Left ventricle myocardium inferior (tissue), 1 donor: ENCODE measurements at regions not wholly inside any gene's neighbourhood (a gene's known extent, or its start where the extent isn't known, plus 50 kb on each side); places are given as distances from the start of the nearest gene placed in this dataset.

ENCODE experiments used
- DNase-seq: peaks from one replicate; pipeline ENCODE4 v3.0.0-alpha.2; 2020
- H3K27ac ChIP-seq: fragments of 200-600 bp; replicated peaks from 2 replicates; pipeline ENCODE4 v1.8.0; 2021
- H3K27me3 ChIP-seq: fragments of 200-600 bp; 2 replicates; pipeline ENCODE4 v1.8.0; 2021; ENCODE audit warnings: low read depth
- H3K36me3 ChIP-seq: fragments of 200-600 bp; 2 replicates; pipeline ENCODE4 v1.8.0; 2021
- H3K4me1 ChIP-seq: fragments of 200-600 bp; 2 replicates; pipeline ENCODE4 v1.8.0; 2021
- H3K4me3 ChIP-seq: fragments of 200-600 bp; 2 replicates; pipeline ENCODE4 v1.8.0; 2021; ENCODE audit warnings: mild to moderate bottlenecking, moderate library complexity
- H3K9me3 ChIP-seq: fragments of 200-600 bp; replicated peaks from 2 replicates; pipeline ENCODE4 v1.8.0; 2021
- intact Hi-C: fragments of 100-400 bp; cut with micrococcal nuclease; formaldehyde crosslinking; loops from one replicate; pipeline ENCODE4 v1.11.0; 2022
- TF ChIP-seq, protein P1 (sequence below): fragments of 200-600 bp; IDR thresholded peaks from 2 replicates; pipeline ENCODE4 v1.8.0; 2021; ENCODE audit warnings: antibody characterized with exemption, mild to moderate bottlenecking, borderline replicate concordance
- donor health status: DM: no; HTN: yes; CAD: no; lungs with severe emphysema.

DNA sequence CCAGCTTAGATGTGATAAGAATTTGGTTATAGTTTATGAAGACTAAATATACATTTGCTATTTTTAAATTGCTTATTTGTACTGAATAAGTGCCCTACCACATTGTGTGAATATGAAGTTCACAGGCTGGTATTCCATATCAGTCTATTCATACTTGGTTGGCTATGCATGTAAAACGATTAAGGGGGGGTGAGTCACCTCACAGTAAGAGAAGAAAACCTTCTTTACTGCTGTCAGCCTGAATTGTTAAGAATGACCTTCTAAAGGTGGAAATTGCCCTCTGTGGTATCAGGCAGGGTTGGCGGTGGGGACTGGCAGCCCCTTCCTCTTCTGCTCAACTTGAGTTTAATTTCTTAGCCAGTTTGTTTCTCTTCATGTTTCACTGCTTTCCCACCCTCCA is 127.0 kb upstream of the RPS23 start:
- Histone ChIP-seq H3K36me3 (no peaks in the 10 kb centered on the region), H3K4me3 (no peak overlapping the region), H3K27ac (no peak overlapping the region), H3K9me3 (peaks cover 18% of the 10 kb centered on the region), H3K4me1 (no peaks in the 10 kb centered on the region), H3K27me3 (no peaks in the 10 kb centered on the region)
- no peak for DNase-seq
- intact Hi-C loops: no loop called here
- TF ChIP-seq, protein P1, sequence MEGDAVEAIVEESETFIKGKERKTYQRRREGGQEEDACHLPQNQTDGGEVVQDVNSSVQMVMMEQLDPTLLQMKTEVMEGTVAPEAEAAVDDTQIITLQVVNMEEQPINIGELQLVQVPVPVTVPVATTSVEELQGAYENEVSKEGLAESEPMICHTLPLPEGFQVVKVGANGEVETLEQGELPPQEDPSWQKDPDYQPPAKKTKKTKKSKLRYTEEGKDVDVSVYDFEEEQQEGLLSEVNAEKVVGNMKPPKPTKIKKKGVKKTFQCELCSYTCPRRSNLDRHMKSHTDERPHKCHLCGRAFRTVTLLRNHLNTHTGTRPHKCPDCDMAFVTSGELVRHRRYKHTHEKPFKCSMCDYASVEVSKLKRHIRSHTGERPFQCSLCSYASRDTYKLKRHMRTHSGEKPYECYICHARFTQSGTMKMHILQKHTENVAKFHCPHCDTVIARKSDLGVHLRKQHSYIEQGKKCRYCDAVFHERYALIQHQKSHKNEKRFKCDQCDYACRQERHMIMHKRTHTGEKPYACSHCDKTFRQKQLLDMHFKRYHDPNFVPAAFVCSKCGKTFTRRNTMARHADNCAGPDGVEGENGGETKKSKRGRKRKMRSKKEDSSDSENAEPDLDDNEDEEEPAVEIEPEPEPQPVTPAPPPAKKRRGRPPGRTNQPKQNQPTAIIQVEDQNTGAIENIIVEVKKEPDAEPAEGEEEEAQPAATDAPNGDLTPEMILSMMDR: no peak

DNA sequence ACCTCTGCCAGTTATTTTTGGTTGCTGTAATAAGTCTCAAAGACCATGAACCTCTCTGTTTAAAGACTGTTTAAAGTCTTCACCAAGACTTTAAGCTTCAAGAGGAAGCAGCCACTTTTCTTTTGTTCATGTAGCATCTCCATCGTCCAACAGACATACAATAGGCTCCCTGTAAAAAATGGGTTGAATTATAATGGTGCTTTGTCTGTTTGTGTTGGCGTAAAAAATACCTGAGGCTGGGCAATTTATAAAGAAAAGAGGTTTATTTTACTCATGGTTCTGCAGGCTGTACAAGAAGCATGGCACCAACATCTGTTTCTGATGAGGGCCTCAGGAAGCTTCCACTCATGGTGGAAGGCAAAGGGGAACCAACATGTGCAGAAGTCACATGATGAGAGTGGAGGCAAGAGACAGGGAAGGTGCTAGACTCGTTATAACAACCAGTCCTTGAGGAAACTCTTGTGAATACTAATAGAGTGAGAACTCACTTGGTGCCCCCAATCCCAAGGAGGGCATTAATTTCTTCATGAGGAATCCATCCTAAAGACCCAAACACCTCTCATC is 126.3 kb upstream of the RPS23 start:
- intact Hi-C loops: no loop called here
- peaks cover 18% of the 10 kb centered on the region for H3K9me3 ChIP-seq
- no peak overlapping the region for H3K27ac ChIP-seq

DNA sequence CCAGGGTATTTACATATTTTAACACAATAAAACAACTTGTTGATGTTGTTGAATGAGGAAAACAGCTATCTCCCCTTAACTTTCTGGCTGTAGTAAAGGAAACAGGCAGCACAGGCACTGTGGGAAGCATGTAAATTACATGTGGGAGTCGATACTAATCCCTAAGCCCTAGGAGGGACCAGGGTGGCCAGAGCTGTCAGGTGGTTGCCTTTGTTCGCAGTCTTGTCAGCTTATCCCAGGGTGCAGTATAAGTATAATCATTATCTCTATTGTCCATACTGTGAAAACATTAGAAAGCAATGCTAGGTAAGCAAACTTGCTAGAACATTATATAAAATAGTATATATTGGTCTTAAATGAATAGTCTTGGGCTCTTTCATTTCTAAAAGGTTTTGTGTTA is 125.6 kb upstream of the RPS23 start:
- Histone ChIP-seq H3K4me3 (no peak overlapping the region), H3K4me1 (no peaks in the 10 kb centered on the region), H3K9me3 (peaks cover 18% of the 10 kb centered on the region), H3K36me3 (no peaks in the 10 kb centered on the region), H3K27me3 (no peaks in the 10 kb centered on the region), H3K27ac (no peak overlapping the region)
- DNase-seq: no peak
- TF ChIP-seq, protein P1: no peak
- intact Hi-C loops: no loop called here

More for the DNA sequence above, 126.3 kb upstream of the RPS23 start:
- Histone ChIP-seq H3K36me3 (no peaks in the 10 kb centered on the region), H3K4me3 (no peak overlapping the region), H3K4me1 (no peaks in the 10 kb centered on the region), H3K27me3 (no peaks in the 10 kb centered on the region)
- no peak for DNase-seq
- TF ChIP-seq, protein P1: no peak

DNA sequence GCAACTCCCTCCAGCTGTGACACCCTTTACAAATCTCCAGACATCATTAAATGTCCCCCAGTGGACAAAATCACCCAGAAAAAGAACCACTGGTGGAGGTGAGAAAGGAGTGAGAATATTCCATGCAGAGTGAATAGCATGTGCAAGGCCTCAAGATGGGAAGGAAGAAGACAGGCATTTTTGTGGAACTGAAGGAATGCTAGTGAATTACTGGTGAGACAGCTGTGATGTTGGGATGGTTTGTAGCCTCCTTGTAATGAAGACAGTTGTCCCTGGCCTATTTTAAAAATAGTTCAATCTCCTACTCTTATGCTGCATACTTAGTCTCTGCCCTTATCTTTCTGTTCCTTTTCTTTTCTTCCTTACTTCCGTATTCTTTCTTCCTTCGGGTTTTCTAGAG is 124.9 kb upstream of the RPS23 start:
- TF ChIP-seq, protein P1: no peak
- H3K4me3 ChIP-seq: no peak overlapping the region
- no peaks in the 10 kb centered on the region for H3K36me3 ChIP-seq
- DNase-seq: no peak
- no peak overlapping the region for H3K27ac ChIP-seq
- peaks cover 18% of the 10 kb centered on the region for H3K9me3 ChIP-seq
- H3K27me3 ChIP-seq: no peaks in the 10 kb centered on the region
- H3K4me1 ChIP-seq: no peaks in the 10 kb centered on the region
- intact Hi-C loops: no loop called here

DNA sequence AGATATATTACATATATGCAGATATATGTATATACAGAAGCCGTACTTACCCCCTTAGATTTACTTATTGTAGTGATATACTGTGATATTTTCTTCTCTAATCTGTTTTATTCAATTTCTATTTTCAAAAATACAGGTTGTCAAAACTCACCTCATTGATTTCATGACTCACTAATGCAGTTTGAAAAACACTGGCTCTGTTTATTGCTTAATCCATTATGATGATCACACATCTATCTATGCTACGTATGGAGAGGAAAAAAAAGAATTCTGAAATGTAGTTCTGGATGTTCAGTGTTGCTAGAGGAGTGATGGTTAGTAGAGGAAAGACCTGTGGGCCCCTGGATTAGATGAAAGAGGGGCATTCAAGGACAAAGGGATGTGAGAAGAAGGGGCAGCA is 121.0 kb upstream of the RPS23 start:
- H3K27me3 ChIP-seq: no peaks in the 10 kb centered on the region
- H3K4me1 ChIP-seq: peaks cover 12% of the 10 kb centered on the region
- no peak for DNase-seq
- H3K27ac ChIP-seq: no peak overlapping the region
- no peaks in the 10 kb centered on the region for H3K36me3 ChIP-seq
- no peak overlapping the region for H3K4me3 ChIP-seq
- H3K9me3 ChIP-seq: peaks cover 6% of the 10 kb centered on the region
- TF ChIP-seq, protein P1: no peak
- intact Hi-C loops: no loop called here
